GM12878 (cell line): ENCODE measurements at regions not wholly inside any gene's neighbourhood (a gene's known extent, or its start where the extent isn't known, plus 50 kb on each side); places are given as distances from the start of the nearest gene placed in this dataset.

Experiments used
- ATAC-seq: fragments of 200-7000 bp; cut with Tn5 transposase; 3 replicates; pipeline ENCODE4 v1.9.1; 2020; ENCODE audit warnings: mild to moderate bottlenecking, moderate library complexity
- BruUV-seq: library from RNA; stranded (reverse); fragments of 400-500 nt; replicated peaks from 2 replicates; lab custom pipeline; 2021; lab: Mats Ljungman, UMichigan
- CTCF ChIA-PET: fragments of 300-600 bp; sonication (Branson Sonifier 250); formaldehyde crosslinking; extraction: SDS; loops from one replicate; lab custom pipeline; 2021; ENCODE audit warnings: inconsistent platforms; lab: Yijun Ruan, JAX
- POLR2A ChIA-PET: fragments of 350-600 bp; formaldehyde crosslinking; extraction: SDS; loops from one replicate; lab custom pipeline; 2021; ENCODE audit warnings: inconsistent platforms; lab: Charles Lee
- RAD21 ChIA-PET: fragments of 300-600 bp; sonication (Branson Sonifier 250); formaldehyde crosslinking; loops from one replicate; lab custom pipeline; 2023; ENCODE audit warnings: antibody characterized with exemption; ENCODE audit not compliant: unreplicated experiment; lab: Charles Lee
- SMC1A ChIA-PET: fragments of 300-600 bp; sonication (Branson Sonifier 250); formaldehyde crosslinking; loops from one replicate; lab custom pipeline; 2023; ENCODE audit not compliant: unreplicated experiment, uncharacterized antibody; lab: Charles Lee
- DNase-seq: peaks from one replicate; pipeline ENCODE4 v3.0.0-alpha.2; 2011; ENCODE audit warnings: low read depth, low spot score
- FAIRE-seq: peaks from 3 replicates; lab custom pipeline; 2011; peaks lifted over from hg19 to GRCh38; lab: Jason Lieb, UNC
- H2AFZ ChIP-seq: 2 replicates; pipeline ENCODE4 v1.6.0; 2011; ENCODE audit warnings: low read depth, low read length, control low read depth; ENCODE audit not compliant: control insufficient read depth
- H3K27ac ChIP-seq: 2 replicates; pipeline ENCODE4 v1.5.1; 2011; ENCODE audit warnings: control low read depth; ENCODE audit not compliant: control insufficient read depth, insufficient read depth
- H3K27me3 ChIP-seq, 2 experiments: replicated peaks in 1 of 2; 2 replicates each; pipeline versions ENCODE4 v1.6.0 to v1.6.1; 2011; ENCODE audit warnings: low read length in 1 of 2; ENCODE audit not compliant: control insufficient read depth in 2 of 2, insufficient read depth in 2 of 2
- H3K36me3 ChIP-seq, 2 experiments: 2 replicates each; pipeline ENCODE4 v1.5.1; 2011; ENCODE audit warnings: low read length in 1 of 2; ENCODE audit not compliant: control insufficient read depth in 2 of 2, insufficient read depth in 2 of 2
- H3K4me1 ChIP-seq: 2 replicates; pipeline ENCODE4 v1.6.1; 2011; ENCODE audit warnings: mild to moderate bottlenecking, low read length, moderate library complexity, mixed read lengths; ENCODE audit not compliant: control insufficient read depth, insufficient read depth
- H3K4me2 ChIP-seq: 2 replicates; pipeline ENCODE4 v1.6.0; 2011; ENCODE audit warnings: control low read depth; ENCODE audit not compliant: control insufficient read depth, insufficient read depth
- H3K4me3 ChIP-seq: fragments of 200-600 bp; sonication (generic); 2 replicates; pipeline ENCODE4 v1.5.1; 2016
- H3K79me2 ChIP-seq: 2 replicates; pipeline ENCODE4 v1.6.0; 2011; ENCODE audit warnings: low read length; ENCODE audit not compliant: control insufficient read depth, insufficient read depth
- H3K9ac ChIP-seq: 2 replicates; pipeline ENCODE4 v1.8.0; 2011; ENCODE audit warnings: low read length, control low read depth, mixed read lengths; ENCODE audit not compliant: control insufficient read depth, insufficient read depth
- H3K9me3 ChIP-seq: replicated peaks from 3 replicates; pipeline ENCODE4 v1.5.1; 2011; ENCODE audit warnings: mild to moderate bottlenecking, low read length; ENCODE audit not compliant: control insufficient read depth, insufficient read depth
- H4K20me1 ChIP-seq: 2 replicates; pipeline ENCODE4 v1.6.0; 2011; ENCODE audit not compliant: control insufficient read depth, insufficient read depth
- ATF2 ChIP-seq: IDR thresholded peaks from 2 replicates; pipeline ENCODE4 v1.6.1; 2012; ENCODE audit warnings: low read length, inconsistent platforms
- CEBPZ ChIP-seq: fragments of 150-350 bp; IDR thresholded peaks from 2 replicates; pipeline ENCODE4 v1.6.1; 2016; ENCODE audit warnings: low read depth, low read length
- CHD1 ChIP-seq: IDR thresholded peaks from 2 replicates; pipeline ENCODE4 v1.6.1; 2012; ENCODE audit warnings: low read depth, low read length, improper control_type of control experiment
- ELK1 ChIP-seq: IDR thresholded peaks from 2 replicates; pipeline ENCODE4 v1.6.1; 2012; ENCODE audit warnings: low read depth, low read length, improper control_type of control experiment
- EZH2 ChIP-seq: IDR thresholded peaks from 2 replicates; pipeline ENCODE4 v1.6.1; 2012; ENCODE audit warnings: low read depth, mild to moderate bottlenecking, control low read depth, inconsistent platforms, low read length, borderline replicate concordance; ENCODE audit not compliant: control insufficient read depth
- IRF3 ChIP-seq: fragments of 450-650 bp; IDR thresholded peaks from 2 replicates; pipeline ENCODE4 v1.6.1; 2014; ENCODE audit warnings: mild to moderate bottlenecking
- KDM1A ChIP-seq: fragments of 200-600 bp; sonication (generic); IDR thresholded peaks from 2 replicates; pipeline ENCODE4 v1.6.1; 2016; ENCODE audit warnings: borderline replicate concordance
- NBN ChIP-seq: fragments of 450-650 bp; IDR thresholded peaks from 2 replicates; pipeline ENCODE4 v1.6.1; 2016
- NRF1 ChIP-seq: conservative IDR thresholded peaks from 2 replicates; pipeline ENCODE4 v1.6.1; 2011; ENCODE audit warnings: mild to moderate bottlenecking, low read depth, low read length, improper control_type of control experiment
- PAX5 ChIP-seq: IDR thresholded peaks from 2 replicates; pipeline ENCODE4 v1.6.1; 2011; ENCODE audit warnings: low read depth, low read length, borderline replicate concordance
- PAX8 ChIP-seq: fragments of 450-650 bp; IDR thresholded peaks from 2 replicates; pipeline ENCODE4 v1.6.1; 2017; ENCODE audit warnings: mild to moderate bottlenecking, moderate library complexity
- WGBS: methylation state at CpG from one replicate; pipeline ENCODE4 v1.1.6; 2016; ENCODE audit warnings: low lambda C conversion rate; ENCODE audit not compliant: insufficient replicate concordance, insufficient coverage; ENCODE audit errors: missing lambda C conversion rate; 5-methylcytosine and 5-hydroxymethylcytosine counted together
- in situ Hi-C: fragments of 300-500 bp; cut with MboI; formaldehyde crosslinking; loops from 9 replicates; pipeline ENCODE4 v1.14.3; 2018; ENCODE audit warnings: mixed read lengths
- intact Hi-C: fragments of 100-400 bp; cut with micrococcal nuclease; formaldehyde crosslinking; loops from one replicate; pipeline ENCODE4 v1.14.2; 2022; ENCODE audit not compliant: unreplicated experiment

GRCh38 chr11:28951191-28951590 lies 843.0 kb downstream of the METTL15 start:
- CTCF ChIA-PET, result no interaction called here
- Histone ChIP-seq H3K4me2 (no peak overlapping the region), H3K4me3 (no peak overlapping the region), H3K27ac (no peak overlapping the region), H3K9me3 (no peaks in the 10 kb centered on the region), H4K20me1 (no peaks in the 10 kb centered on the region), H3K9ac (no peak overlapping the region), H2AFZ (no peak overlapping the region), H3K79me2 (no peaks in the 10 kb centered on the region), H3K4me1 (no peaks in the 10 kb centered on the region)
- intact Hi-C loops, result no loop called here
- RAD21 ChIA-PET, result no interaction called here
- BruUV-seq, result no TSS peak
- 21% methylated on average over 1 of the region's 1 CpG for WGBS
- DNase-seq (no peak), ATAC-seq (no peak)
- POLR2A ChIA-PET, result no interaction called here
- SMC1A ChIA-PET, result no interaction called here
- TF ChIP-seq KDM1A (no peak), CEBPZ (no peak), NBN (no peak)
- TF ChIP-seq, all 136 proteins: peak for 0
- Histone ChIP-seq H3K27me3 (no peaks in the 10 kb centered on the region), H3K36me3 (no peaks in the 10 kb centered on the region)
- in situ Hi-C loops, result no loop called here
- no peak for FAIRE-seq

- H3K36me3 ChIP-seq, result no peaks in the 10 kb centered on the region
- 6% methylated on average over 2 of the region's 2 CpGs for WGBS
- H3K9me3 ChIP-seq, result no peaks in the 10 kb centered on the region
- FAIRE-seq (no peak), DNase-seq (no peak), ATAC-seq (no peak)
- H3K4me2 ChIP-seq, result no peak overlapping the region
- no peaks in the 10 kb centered on the region for H3K4me1 ChIP-seq
- RAD21 ChIA-PET, result no interaction called here
- no peak overlapping the region for H2AFZ ChIP-seq
- no peak overlapping the region for H3K27ac ChIP-seq
- CTCF ChIA-PET, result no interaction called here
- intact Hi-C loops, result no loop called here
- in situ Hi-C loops, result no loop called here
- H3K27me3 ChIP-seq, result no peaks in the 10 kb centered on the region
- no peak overlapping the region for H3K9ac ChIP-seq
- no TSS peak for BruUV-seq
- H3K4me3 ChIP-seq, result no peak overlapping the region
- POLR2A ChIA-PET, result no interaction called here
- H4K20me1 ChIP-seq, result no peaks in the 10 kb centered on the region
- H3K79me2 ChIP-seq, result no peaks in the 10 kb centered on the region
- SMC1A ChIA-PET, result interaction anchor here (0.8 to 1.1 kb wide), 3 partner anchors 9 to 390 kb away, joined by 3 to 4 read pairs (median 3); no protein-coding TSS in a partner anchor
- TF ChIP-seq EZH2, result no peak
- no peak for TF ChIP-seq IRF3
- TF ChIP-seq NRF1, result no peak
- TF ChIP-seq CHD1, result no peak
- no peak for TF ChIP-seq PAX8
- TF ChIP-seq ELK1, result no peak
- TF ChIP-seq ATF2, result no peak
- no peak for TF ChIP-seq PAX5
These were observed 831.2 kb downstream of the METTL15 start for GRCh38 chr11:28939381-28939780.
